ENCODE measurements at regions not wholly inside any gene's neighbourhood (a gene's known extent, or its start where the extent isn't known, plus 50 kb on each side); places are given as distances from the start of the nearest gene placed in this dataset.

- TF ChIP-seq CTCF (IDR thresholded peaks at IDR 0.05) (no peak), POLR2A (IDR thresholded peaks at IDR 0.05) (no peak)
Observed at GRCh38 chr4:169870507-169870906, 112.8 kb upstream of the HPF1 start.
